ENCODE measurements at regions not wholly inside any gene's neighbourhood (a gene's known extent, or its start where the extent isn't known, plus 50 kb on each side); places are given as distances from the start of the nearest gene placed in this dataset.

- Histone ChIP-seq H3K79me1 (ENCODE audit: low read length) (no peaks in the 10 kb centered on the region), H2AK5ac (ENCODE audit: low read length) (no peak overlapping the region), H3K36me3 (ENCODE audit: control insufficient read depth, insufficient read depth, low read length) (no peaks in the 10 kb centered on the region), H3K9ac (ENCODE audit: low read length) (no peak overlapping the region), H4K8ac (ENCODE audit: low read depth, low read length) (no peak overlapping the region), H4K5ac (ENCODE audit: low read length) (no peak overlapping the region), H3K27me3 (ENCODE audit: insufficient read depth, low read length, poor library complexity) (no peaks in the 10 kb centered on the region), H3K23ac (ENCODE audit: low read length) (no peak overlapping the region), H3K4ac (ENCODE audit: low read depth, low read length) (no peak overlapping the region), H3K18ac (ENCODE audit: low read length) (no peak overlapping the region), H3K27ac (ENCODE audit: low read depth, low read length) (no peak overlapping the region), H3K4me3 (ENCODE audit: low read length) (no peak overlapping the region), H3K56ac (ENCODE audit: low read length) (no peak overlapping the region), H2BK15ac (replicated peaks; ENCODE audit: low read depth) (no peak overlapping the region), H2BK120ac (ENCODE audit: low read depth, low read length) (no peak overlapping the region), H3K4me1 (ENCODE audit: control insufficient read depth, low read depth, low read length) (no peaks in the 10 kb centered on the region), H3K4me2 (ENCODE audit: low read length) (no peak overlapping the region), H2BK5ac (ENCODE audit: low read length) (no peak overlapping the region), H3K79me2 (ENCODE audit: control insufficient read depth, insufficient read depth, low read length) (no peaks in the 10 kb centered on the region)
- no CpG with 5 or more reads among the region's 7 CpGs for WGBS (ENCODE audit: extremely low coverage, insufficient coverage, low lambda C conversion rate)
- DNase-seq, result peak; percentile 89
Observed at GRCh38 chr3:72042397-72043203, 257.7 kb upstream of the PROK2 start.

DNA sequence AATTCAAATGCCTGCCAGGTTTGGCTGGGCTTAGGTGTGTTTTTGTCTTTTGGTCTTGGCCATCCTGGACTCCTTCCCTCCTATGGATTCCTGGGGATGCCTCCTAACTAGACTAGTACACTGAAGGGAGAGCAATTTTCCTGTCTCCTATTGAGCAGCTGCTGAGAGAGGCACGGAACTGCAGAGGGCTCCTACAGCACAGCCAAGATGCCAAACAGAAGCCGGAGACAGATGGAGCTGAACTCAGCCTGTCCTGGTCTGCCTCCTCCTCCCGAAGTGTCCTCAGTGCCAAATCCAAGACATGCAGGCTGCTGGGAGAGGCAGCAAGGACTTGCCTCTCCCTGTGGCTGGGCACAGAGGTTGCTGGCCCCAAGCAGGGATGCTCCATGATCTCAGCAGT is 256.6 kb upstream of the PROK2 start:
- Histone ChIP-seq H2BK15ac (replicated peaks; ENCODE audit: low read depth) (no peak overlapping the region), H2AK5ac (ENCODE audit: low read length) (no peak overlapping the region), H3K79me2 (ENCODE audit: control insufficient read depth, insufficient read depth, low read length) (no peaks in the 10 kb centered on the region), H3K4me1 (ENCODE audit: control insufficient read depth, low read depth, low read length) (no peaks in the 10 kb centered on the region), H4K8ac (ENCODE audit: low read depth, low read length) (no peak overlapping the region), H3K56ac (ENCODE audit: low read length) (no peak overlapping the region), H3K27me3 (ENCODE audit: insufficient read depth, low read length, poor library complexity) (no peaks in the 10 kb centered on the region), H3K4me2 (ENCODE audit: low read length) (no peak overlapping the region), H3K4ac (ENCODE audit: low read depth, low read length) (no peak overlapping the region), H3K27ac (ENCODE audit: low read depth, low read length) (no peak overlapping the region), H2BK5ac (ENCODE audit: low read length) (no peak overlapping the region), H2BK120ac (ENCODE audit: low read depth, low read length) (no peak overlapping the region), H3K79me1 (ENCODE audit: low read length) (no peaks in the 10 kb centered on the region), H3K36me3 (ENCODE audit: control insufficient read depth, insufficient read depth, low read length) (no peaks in the 10 kb centered on the region), H3K4me3 (ENCODE audit: low read length) (no peak overlapping the region), H4K5ac (ENCODE audit: low read length) (no peak overlapping the region), H3K9ac (ENCODE audit: low read length) (no peak overlapping the region), H3K23ac (ENCODE audit: low read length) (no peak overlapping the region), H3K18ac (ENCODE audit: low read length) (no peak overlapping the region)
- no CpG with 5 or more reads among the region's 3 CpGs for WGBS (ENCODE audit: extremely low coverage, insufficient coverage, low lambda C conversion rate)
- no peak for DNase-seq

DNA sequence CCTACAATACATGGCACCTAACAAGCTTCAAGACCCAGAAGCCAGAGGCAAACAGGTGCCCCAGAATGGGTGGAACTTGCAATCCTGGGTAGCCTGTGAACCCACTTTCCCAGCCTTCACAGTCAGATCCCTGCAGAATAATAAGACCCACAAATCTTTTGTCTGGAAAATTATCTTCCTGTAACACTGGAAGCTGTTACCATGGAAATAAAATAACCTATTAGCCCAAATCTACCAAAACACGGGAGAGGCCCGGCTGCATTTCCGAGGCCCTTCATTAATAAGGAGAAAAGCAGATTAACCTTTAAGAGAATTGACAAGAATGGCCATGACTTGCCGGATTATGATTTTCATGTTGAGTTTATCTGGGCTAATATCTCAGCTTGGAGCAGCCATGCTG is 256.1 kb upstream of the PROK2 start:
- H3K9ac ChIP-seq (ENCODE audit: low read length), result no peak overlapping the region
- DNase-seq, result no peak
- no peak overlapping the region for H3K4me3 ChIP-seq (ENCODE audit: low read length)
- no peaks in the 10 kb centered on the region for H3K27me3 ChIP-seq (ENCODE audit: insufficient read depth, low read length, poor library complexity)
- H2BK120ac ChIP-seq (ENCODE audit: low read depth, low read length), result no peak overlapping the region
- H3K36me3 ChIP-seq (ENCODE audit: control insufficient read depth, insufficient read depth, low read length), result no peaks in the 10 kb centered on the region
- no peaks in the 10 kb centered on the region for H3K79me2 ChIP-seq (ENCODE audit: control insufficient read depth, insufficient read depth, low read length)
- no peak overlapping the region for H3K27ac ChIP-seq (ENCODE audit: low read depth, low read length)
- H3K4me2 ChIP-seq (ENCODE audit: low read length), result no peak overlapping the region
- no peak overlapping the region for H3K4ac ChIP-seq (ENCODE audit: low read depth, low read length)
- no peak overlapping the region for H3K23ac ChIP-seq (ENCODE audit: low read length)
- no peaks in the 10 kb centered on the region for H3K79me1 ChIP-seq (ENCODE audit: low read length)
- no peaks in the 10 kb centered on the region for H3K4me1 ChIP-seq (ENCODE audit: control insufficient read depth, low read depth, low read length)
- no peak overlapping the region for H3K18ac ChIP-seq (ENCODE audit: low read length)
- H4K8ac ChIP-seq (ENCODE audit: low read depth, low read length), result no peak overlapping the region
- H2AK5ac ChIP-seq (ENCODE audit: low read length), result no peak overlapping the region
- H2BK15ac ChIP-seq (replicated peaks; ENCODE audit: low read depth), result no peak overlapping the region
- H2BK5ac ChIP-seq (ENCODE audit: low read length), result no peak overlapping the region
- WGBS (ENCODE audit: extremely low coverage, insufficient coverage, low lambda C conversion rate), result no CpG with 5 or more reads among the region's 4 CpGs
- no peak overlapping the region for H3K56ac ChIP-seq (ENCODE audit: low read length)
- H4K5ac ChIP-seq (ENCODE audit: low read length), result no peak overlapping the region

DNA sequence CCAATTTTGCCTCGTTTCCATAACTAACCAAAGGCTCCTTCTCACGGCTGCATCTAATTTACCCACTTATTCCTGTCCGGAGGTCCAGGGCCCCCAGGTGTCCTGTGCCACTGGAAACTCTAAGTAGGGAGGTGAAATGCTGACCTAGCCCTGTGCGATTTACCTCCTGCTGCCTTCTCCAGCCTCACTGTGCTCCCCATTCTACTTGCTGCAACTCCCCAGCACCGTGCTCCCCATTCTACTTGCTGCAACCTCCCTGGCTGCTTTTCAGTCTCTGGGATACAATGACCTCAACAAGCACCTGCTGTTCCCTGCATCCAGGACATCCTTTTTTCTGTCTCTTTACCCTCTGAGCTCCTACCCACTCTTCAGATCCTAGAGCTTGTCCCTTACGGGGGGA is 254.7 kb upstream of the PROK2 start:
- no peaks in the 10 kb centered on the region for H3K27me3 ChIP-seq (ENCODE audit: insufficient read depth, low read length, poor library complexity)
- no peak overlapping the region for H3K4me3 ChIP-seq (ENCODE audit: low read length)
- no peaks in the 10 kb centered on the region for H3K4me1 ChIP-seq (ENCODE audit: control insufficient read depth, low read depth, low read length)
- H2AK5ac ChIP-seq (ENCODE audit: low read length), result no peak overlapping the region
- DNase-seq, result no peak
- H3K4ac ChIP-seq (ENCODE audit: low read depth, low read length), result no peak overlapping the region
- H3K27ac ChIP-seq (ENCODE audit: low read depth, low read length), result no peak overlapping the region
- H3K36me3 ChIP-seq (ENCODE audit: control insufficient read depth, insufficient read depth, low read length), result no peaks in the 10 kb centered on the region
- no peak overlapping the region for H2BK5ac ChIP-seq (ENCODE audit: low read length)
- no peaks in the 10 kb centered on the region for H3K79me2 ChIP-seq (ENCODE audit: control insufficient read depth, insufficient read depth, low read length)
- H2BK15ac ChIP-seq (replicated peaks; ENCODE audit: low read depth), result no peak overlapping the region
- no peak overlapping the region for H2BK120ac ChIP-seq (ENCODE audit: low read depth, low read length)
- H3K9ac ChIP-seq (ENCODE audit: low read length), result no peak overlapping the region
- no peak overlapping the region for H4K8ac ChIP-seq (ENCODE audit: low read depth, low read length)
- no peaks in the 10 kb centered on the region for H3K79me1 ChIP-seq (ENCODE audit: low read length)
- H3K18ac ChIP-seq (ENCODE audit: low read length), result no peak overlapping the region
- no peak overlapping the region for H3K4me2 ChIP-seq (ENCODE audit: low read length)
- H3K23ac ChIP-seq (ENCODE audit: low read length), result no peak overlapping the region
- WGBS (ENCODE audit: extremely low coverage, insufficient coverage, low lambda C conversion rate), result no CpG with 5 or more reads among the region's 6 CpGs
- no peak overlapping the region for H4K5ac ChIP-seq (ENCODE audit: low read length)
- H3K56ac ChIP-seq (ENCODE audit: low read length), result no peak overlapping the region

- no peak overlapping the region for H3K4ac ChIP-seq (ENCODE audit: low read depth, low read length)
- no peaks in the 10 kb centered on the region for H3K79me1 ChIP-seq (ENCODE audit: low read length)
- no peak overlapping the region for H2BK5ac ChIP-seq (ENCODE audit: low read length)
- no peaks in the 10 kb centered on the region for H3K27me3 ChIP-seq (ENCODE audit: insufficient read depth, low read length, poor library complexity)
- H3K4me3 ChIP-seq (ENCODE audit: low read length), result no peak overlapping the region
- no peaks in the 10 kb centered on the region for H3K36me3 ChIP-seq (ENCODE audit: control insufficient read depth, insufficient read depth, low read length)
- no peak overlapping the region for H3K18ac ChIP-seq (ENCODE audit: low read length)
- DNase-seq, result no peak
- no peak overlapping the region for H3K4me2 ChIP-seq (ENCODE audit: low read length)
- no peak overlapping the region for H2AK5ac ChIP-seq (ENCODE audit: low read length)
- WGBS (ENCODE audit: extremely low coverage, insufficient coverage, low lambda C conversion rate), result no CpG with 5 or more reads among the region's 1 CpG
- no peak overlapping the region for H2BK15ac ChIP-seq (replicated peaks; ENCODE audit: low read depth)
- no peak overlapping the region for H4K8ac ChIP-seq (ENCODE audit: low read depth, low read length)
- H3K56ac ChIP-seq (ENCODE audit: low read length), result no peak overlapping the region
- H3K9ac ChIP-seq (ENCODE audit: low read length), result no peak overlapping the region
- no peak overlapping the region for H3K23ac ChIP-seq (ENCODE audit: low read length)
- no peak overlapping the region for H3K27ac ChIP-seq (ENCODE audit: low read depth, low read length)
- H4K5ac ChIP-seq (ENCODE audit: low read length), result no peak overlapping the region
- no peaks in the 10 kb centered on the region for H3K79me2 ChIP-seq (ENCODE audit: control insufficient read depth, insufficient read depth, low read length)
- no peak overlapping the region for H2BK120ac ChIP-seq (ENCODE audit: low read depth, low read length)
- no peaks in the 10 kb centered on the region for H3K4me1 ChIP-seq (ENCODE audit: control insufficient read depth, low read depth, low read length)
Observed at GRCh38 chr3:72036899-72037298, 252.0 kb upstream of the PROK2 start.

DNA sequence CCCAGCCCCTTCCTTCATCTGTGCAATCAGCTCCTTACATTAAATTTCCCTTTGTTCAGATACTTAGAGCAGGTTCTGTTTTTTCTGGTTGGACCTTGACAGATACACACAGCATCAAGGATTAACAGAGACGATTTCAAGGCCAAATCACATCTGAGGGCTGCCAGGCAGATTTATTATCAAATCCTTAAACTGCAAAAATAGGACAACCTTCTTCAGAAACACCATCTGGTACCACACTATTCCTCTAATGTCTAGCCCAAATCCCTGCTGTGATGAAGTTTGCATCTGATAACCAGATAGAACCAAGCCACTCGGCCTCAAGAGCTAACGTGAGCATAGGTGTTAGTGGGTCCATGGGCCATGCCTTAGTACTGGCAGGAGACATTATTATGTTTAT is 250.7 kb upstream of the PROK2 start:
- Histone ChIP-seq H3K18ac (ENCODE audit: low read length) (no peak overlapping the region), H3K79me2 (ENCODE audit: control insufficient read depth, insufficient read depth, low read length) (no peaks in the 10 kb centered on the region), H3K4me2 (ENCODE audit: low read length) (no peak overlapping the region), H3K27ac (ENCODE audit: low read depth, low read length) (no peak overlapping the region), H2BK5ac (ENCODE audit: low read length) (no peak overlapping the region), H3K23ac (ENCODE audit: low read length) (no peak overlapping the region), H3K4me1 (ENCODE audit: control insufficient read depth, low read depth, low read length) (no peaks in the 10 kb centered on the region), H2BK15ac (replicated peaks; ENCODE audit: low read depth) (no peak overlapping the region), H3K27me3 (ENCODE audit: insufficient read depth, low read length, poor library complexity) (no peaks in the 10 kb centered on the region), H4K8ac (ENCODE audit: low read depth, low read length) (no peak overlapping the region), H3K4ac (ENCODE audit: low read depth, low read length) (no peak overlapping the region), H3K9ac (ENCODE audit: low read length) (no peak overlapping the region), H3K4me3 (ENCODE audit: low read length) (no peak overlapping the region), H2BK120ac (ENCODE audit: low read depth, low read length) (no peak overlapping the region), H2AK5ac (ENCODE audit: low read length) (no peak overlapping the region), H3K56ac (ENCODE audit: low read length) (no peak overlapping the region), H4K5ac (ENCODE audit: low read length) (no peak overlapping the region), H3K36me3 (ENCODE audit: control insufficient read depth, insufficient read depth, low read length) (no peaks in the 10 kb centered on the region), H3K79me1 (ENCODE audit: low read length) (no peaks in the 10 kb centered on the region)
- WGBS (ENCODE audit: extremely low coverage, insufficient coverage, low lambda C conversion rate), result no CpG with 5 or more reads among the region's 3 CpGs
- no peak for DNase-seq

All from mesendoderm (in vitro differentiated cells).